OCI-LY1 (cell line): ENCODE measurements at regions not wholly inside any gene's neighbourhood (a gene's known extent, or its start where the extent isn't known, plus 50 kb on each side); places are given as distances from the start of the nearest gene placed in this dataset.

ENCODE experiments used
- EZH2 ChIP-seq: fragments of 200-600 bp; sonication (generic), shearing (Covaris generic); IDR thresholded peaks from 2 replicates; pipeline ENCODE4 v1.8.0; 2017; ENCODE audit warnings: borderline replicate concordance, mixed run types, mild to moderate bottlenecking, antibody characterized with exemption, low read length, moderate library complexity, mixed read lengths
- TF ChIP-seq, protein P1 (sequence below): fragments of 200-600 bp; sonication (generic), shearing (Covaris generic); IDR thresholded peaks from 2 replicates; pipeline ENCODE4 v1.5.1; 2017; ENCODE audit warnings: mild to moderate bottlenecking, antibody characterized with exemption, low read length, moderate library complexity, mixed read lengths

DNA sequence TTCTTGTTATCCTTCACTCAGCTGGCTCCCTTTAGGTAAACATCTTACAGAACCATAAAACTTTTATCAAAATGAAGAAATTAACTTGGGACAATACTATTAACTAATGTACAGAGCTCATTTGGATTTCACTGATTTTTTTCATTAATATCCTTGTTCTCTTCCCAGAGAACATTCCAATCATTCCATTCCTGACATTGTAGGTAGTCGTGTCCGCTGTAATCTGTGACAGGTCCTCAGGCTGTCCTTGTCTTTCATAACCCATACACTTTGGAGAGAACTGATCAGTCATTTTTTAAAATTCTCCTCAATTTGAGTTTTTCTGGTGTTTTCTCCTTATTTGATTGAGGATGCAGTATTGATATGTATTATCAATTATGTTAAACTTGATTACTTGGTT lies 916.8 kb downstream of the GALC start:
- TF ChIP-seq, protein P1, sequence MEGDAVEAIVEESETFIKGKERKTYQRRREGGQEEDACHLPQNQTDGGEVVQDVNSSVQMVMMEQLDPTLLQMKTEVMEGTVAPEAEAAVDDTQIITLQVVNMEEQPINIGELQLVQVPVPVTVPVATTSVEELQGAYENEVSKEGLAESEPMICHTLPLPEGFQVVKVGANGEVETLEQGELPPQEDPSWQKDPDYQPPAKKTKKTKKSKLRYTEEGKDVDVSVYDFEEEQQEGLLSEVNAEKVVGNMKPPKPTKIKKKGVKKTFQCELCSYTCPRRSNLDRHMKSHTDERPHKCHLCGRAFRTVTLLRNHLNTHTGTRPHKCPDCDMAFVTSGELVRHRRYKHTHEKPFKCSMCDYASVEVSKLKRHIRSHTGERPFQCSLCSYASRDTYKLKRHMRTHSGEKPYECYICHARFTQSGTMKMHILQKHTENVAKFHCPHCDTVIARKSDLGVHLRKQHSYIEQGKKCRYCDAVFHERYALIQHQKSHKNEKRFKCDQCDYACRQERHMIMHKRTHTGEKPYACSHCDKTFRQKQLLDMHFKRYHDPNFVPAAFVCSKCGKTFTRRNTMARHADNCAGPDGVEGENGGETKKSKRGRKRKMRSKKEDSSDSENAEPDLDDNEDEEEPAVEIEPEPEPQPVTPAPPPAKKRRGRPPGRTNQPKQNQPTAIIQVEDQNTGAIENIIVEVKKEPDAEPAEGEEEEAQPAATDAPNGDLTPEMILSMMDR: no peak
- no peak for TF ChIP-seq EZH2
